IPS DF 4.7 (cell line): ENCODE measurements at regions not wholly inside any gene's neighbourhood (a gene's known extent, or its start where the extent isn't known, plus 50 kb on each side); places are given as distances from the start of the nearest gene placed in this dataset.

Experiments used
- DNase-seq: peaks from one replicate; pipeline ENCODE4 v3.0.0-alpha.2; 2013; ENCODE audit warnings: low spot score; ENCODE audit errors: extremely low read depth

DNA sequence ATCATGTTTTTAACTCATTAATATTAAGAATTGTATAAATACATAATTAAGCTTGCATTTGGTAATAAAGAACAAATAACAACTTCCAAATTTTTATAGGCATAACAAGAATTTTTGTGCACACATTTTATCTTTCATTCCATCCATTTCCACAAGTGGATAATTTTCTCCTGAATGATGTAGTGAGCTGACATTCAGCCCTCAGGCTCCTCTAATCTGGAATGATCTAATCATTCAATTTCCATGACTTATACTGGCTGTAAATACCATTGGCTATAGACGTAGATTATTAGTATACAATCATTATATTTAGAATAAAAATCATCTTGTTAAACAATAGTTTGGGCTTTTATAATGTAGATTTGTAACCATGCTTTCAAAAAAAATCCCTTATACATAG, 287.2 kb upstream of the GHITM start:
- no peak for DNase-seq

DNA sequence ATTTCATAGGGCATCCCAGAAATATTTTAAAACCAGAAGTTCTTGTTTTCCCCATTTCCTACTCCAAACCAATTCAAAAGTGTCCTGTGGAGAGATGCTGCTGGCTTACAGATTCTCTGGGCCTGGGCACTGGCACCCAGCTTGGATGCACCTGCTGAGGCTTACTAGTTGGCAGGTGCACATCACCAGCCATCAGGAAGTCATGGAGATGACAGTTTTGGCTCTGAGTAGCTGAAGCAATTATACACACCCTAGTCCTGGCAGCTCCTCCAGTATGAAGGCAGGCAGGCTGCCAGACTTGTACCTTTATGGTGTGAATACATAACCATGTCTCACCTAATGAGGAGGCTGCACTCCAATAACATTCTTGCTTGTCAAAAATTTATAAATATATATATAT, 276.6 kb upstream of the GHITM start:
- DNase-seq, result no peak

- DNase-seq, result no peak
Observed at GRCh38 chr10:83863283-83863966, 275.9 kb upstream of the GHITM start.

GRCh38 chr10:83869898-83870297, 269.4 kb upstream of the GHITM start:
- DNase-seq, result no peak

- peak; percentile 74 for DNase-seq
Observed at GRCh38 chr10:83871187-83872081, 267.9 kb upstream of the GHITM start.

GRCh38 chr10:83880252-83880791, 259.0 kb upstream of the GHITM start:
- no peak for DNase-seq

DNA sequence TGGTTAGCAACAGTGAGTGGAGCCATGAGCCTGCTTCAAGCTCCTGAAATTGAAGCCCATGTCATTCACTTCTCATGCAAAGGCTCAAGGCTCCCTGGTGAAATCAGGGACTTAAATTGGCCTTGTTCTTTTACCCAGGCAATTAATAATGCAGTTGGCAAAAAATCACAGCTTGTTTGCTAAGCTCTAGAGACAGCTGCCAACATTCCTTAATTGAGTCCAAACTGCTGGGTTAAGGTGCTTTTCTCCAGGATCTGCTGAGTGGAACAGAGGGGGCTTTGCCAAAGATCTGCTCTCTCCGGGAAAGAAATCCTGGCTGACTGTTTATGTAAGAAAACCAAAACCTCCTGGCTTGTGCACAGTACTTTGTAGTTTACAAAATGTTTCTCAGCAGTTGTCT, 257.6 kb upstream of the GHITM start:
- no peak for DNase-seq

DNA sequence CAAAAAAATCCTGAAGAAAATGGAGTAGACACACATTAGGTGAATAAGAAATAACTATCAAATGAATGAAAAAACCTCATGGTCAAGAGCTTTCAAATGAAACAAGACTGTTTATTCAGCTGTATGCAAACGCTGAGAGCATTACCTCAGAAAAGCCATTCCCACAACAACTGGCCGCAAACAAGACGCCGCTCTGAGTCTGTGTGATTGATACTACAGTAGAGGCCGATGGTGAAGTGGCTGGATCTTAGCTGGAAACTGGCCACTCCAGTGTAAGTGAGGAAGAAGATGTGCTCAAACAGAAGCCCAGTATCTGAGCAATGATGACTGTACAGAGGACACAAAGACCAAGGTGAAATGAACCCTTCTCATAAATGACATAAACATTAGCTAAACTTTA, 252.4 kb upstream of the GHITM start:
- DNase-seq, result no peak

GRCh38 chr10:83892737-83893136, 246.6 kb upstream of the GHITM start:
- DNase-seq, result no peak

GRCh38 chr10:83896219-83896618, 243.1 kb upstream of the GHITM start:
- no peak for DNase-seq

DNA sequence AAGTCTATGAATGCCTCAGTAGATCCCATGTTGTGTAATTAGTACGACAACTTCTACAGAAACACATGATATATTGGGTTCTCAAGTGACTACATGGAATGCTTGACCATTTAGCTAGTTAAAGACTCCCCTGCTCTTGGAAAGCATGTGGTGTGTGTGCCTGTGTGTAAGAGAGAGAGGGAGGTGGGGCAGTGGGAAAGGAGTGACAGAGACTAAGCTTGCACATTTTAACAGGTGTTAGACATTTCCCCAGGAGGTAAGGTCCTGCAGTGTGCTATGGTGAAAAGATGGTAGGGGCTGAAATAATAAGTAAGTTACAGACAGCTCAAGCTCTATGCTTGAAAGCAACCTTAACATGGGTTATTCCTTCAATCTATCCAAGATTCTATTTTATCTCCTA, 241.7 kb upstream of the GHITM start:
- DNase-seq, result no peak

DNA sequence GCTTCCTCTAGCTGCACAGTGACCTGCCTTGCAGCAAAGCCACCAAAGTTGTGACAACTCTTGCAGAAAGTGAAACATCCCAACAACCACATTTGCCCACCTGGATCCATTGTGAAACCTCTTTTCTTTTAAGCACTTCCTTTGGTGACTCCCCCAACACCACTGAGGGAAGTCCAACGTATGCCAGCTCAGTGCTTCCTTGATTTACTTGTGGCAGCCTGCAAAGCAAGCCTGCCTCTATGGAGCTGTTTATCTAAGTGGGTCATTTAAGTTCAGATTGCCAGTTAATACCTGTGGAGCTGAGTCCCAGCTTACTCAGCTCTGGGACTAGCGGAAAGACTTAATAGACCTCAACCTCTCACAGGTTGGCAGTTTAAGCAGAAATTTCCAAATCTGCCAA, 230.8 kb upstream of the GHITM start:
- DNase-seq, result no peak

- no peak for DNase-seq
Observed at GRCh38 chr10:83909001-83909400, 230.3 kb upstream of the GHITM start.

- no peak for DNase-seq
Observed at GRCh38 chr10:83915801-83916200, 223.5 kb upstream of the GHITM start.

GRCh38 chr10:83917537-83918506, 221.5 kb upstream of the GHITM start:
- DNase-seq, result no peak

DNA sequence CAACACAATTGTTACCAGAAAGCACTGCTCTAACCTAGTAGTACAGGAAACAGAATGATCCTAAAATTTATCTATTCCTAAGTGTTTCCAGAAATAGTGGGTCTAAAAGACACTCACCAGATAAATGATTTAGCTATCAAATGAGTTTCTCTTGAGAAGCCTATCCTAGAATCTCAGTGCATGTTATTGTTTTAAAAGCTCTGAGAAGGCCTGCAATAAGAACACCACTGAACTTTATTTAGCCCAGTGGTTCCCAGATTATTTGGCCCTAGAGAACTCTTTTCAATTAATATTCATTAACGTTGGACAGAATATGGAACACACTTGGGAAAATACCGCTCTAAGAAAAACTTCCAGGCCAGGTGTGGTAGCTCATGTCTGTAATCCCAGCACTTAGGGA, 220.1 kb upstream of the GHITM start:
- DNase-seq, result no peak

DNA sequence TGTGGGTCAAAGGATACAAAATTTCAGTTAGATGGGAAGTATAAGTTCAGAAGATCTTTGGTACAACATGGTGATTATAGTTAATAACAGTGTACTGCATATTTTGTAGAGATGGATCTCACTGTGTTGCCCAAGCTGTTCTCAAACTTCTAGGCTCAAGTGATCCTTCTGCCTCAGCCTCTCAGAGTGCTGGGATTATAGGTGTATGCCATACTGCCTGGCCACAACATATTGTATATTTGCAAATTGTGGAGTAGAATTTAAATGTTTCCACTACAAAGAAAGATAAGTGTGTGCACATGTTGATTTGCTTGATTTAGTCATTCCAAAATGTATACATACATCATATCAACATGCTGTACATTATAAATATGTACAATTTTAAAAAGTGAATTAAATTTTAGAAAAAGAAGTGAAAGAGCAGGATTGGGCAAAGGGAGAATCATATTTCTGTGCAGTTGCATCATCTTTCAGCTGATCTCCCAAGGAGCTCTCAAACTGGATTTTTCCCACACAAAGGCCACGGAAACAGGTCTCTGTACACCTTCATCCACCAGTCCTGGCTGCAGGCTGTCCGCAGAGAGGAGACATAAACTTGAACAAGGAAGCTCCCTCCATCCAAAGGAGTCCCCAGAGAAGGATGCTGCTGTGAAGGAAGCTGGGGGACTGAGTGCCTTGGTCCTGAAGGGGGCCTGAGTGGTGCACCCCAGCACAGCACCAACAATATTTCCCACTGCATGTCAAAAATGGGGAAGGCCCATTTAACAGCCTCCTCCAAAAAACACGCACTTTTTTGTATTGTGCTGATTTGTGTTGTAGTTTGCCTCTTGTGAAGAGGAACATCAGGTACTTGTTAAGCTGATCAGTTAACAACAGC, 217.1 kb upstream of the GHITM start:
- DNase-seq, result no peak

DNA sequence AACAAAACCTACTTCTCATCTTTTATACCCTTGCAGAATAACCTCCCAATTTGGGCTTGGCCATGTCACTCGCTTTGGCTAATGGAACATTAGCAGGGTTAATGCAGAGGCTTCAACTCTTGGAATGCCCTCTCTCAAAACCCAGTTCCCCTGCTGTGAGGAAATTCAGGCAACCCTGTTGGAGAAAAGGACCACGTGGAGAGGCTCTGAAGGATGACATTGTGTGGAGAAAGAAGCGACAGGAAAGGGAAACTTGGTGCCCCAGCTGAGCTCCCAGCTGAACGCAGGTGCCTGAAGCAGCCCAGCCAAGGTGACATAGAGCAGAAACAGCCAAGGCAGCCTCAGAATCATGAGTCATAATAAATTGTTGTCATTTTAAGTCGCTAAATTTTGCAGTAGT, 214.2 kb upstream of the GHITM start:
- DNase-seq, result peak; percentile 51

DNA sequence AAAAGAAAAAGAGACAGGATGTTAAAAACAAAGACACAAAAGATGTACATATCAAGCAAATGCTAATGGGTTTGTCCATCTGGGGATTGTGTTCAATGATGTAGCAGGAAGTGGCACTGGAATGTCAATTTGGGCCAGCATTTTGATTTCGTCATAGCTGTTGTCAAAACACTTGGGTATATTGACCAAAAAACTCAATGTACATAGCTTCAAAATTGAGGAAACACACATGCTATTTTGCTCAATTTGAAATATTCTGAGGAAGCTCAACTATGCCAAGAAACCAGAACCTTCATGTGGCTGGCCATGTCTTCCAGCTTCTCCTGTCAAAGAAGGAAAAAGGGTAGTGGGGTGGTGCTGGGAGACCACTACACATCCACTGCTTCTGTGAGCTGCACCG, 212.7 kb upstream of the GHITM start:
- no peak for DNase-seq

GRCh38 chr10:83927166-83927565, 212.1 kb upstream of the GHITM start:
- no peak for DNase-seq
